ENCODE measurements at regions not wholly inside any gene's neighbourhood (a gene's known extent, or its start where the extent isn't known, plus 50 kb on each side); places are given as distances from the start of the nearest gene placed in this dataset.

DNA sequence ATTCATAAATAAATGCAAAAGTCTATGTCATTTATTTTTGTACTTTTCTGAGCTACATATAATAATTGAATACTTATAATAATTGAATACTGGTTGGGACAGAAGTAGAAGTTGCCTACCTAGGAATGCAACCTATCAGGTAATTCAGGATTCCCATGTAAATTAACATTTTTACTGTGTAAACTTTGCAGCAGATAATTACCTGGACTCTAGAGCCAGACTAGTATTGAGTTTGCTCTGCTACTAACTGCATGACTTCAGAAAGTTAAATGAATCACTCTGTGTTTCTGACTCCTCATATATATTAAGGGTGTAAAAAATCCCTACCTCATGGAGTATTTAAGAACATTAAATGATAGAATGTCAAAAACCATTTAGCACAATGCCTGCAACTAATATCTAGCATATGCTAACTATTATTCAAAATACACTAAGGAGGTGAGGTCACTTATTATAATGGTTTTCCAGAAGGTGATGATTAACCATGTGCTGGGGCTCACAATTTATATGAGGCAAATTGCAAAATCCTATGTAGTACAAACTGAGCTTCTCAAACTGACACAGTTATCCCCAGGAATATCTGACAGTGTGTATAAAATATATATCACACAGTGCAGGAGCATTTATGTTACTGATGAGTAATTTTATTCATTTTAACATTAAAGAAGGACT lies 138.1 kb upstream of the ANO3 start:
- TF ChIP-seq GATA1 (IDR thresholded peaks at IDR 0.05; ENCODE audit: low read depth, low read length): no peak
- TF ChIP-seq POLR2A (IDR thresholded peaks at IDR 0.05; ENCODE audit: low read length): no peak

All from erythroblast (primary cell).